ENCODE measurements at regions not wholly inside any gene's neighbourhood (a gene's known extent, or its start where the extent isn't known, plus 50 kb on each side); places are given as distances from the start of the nearest gene placed in this dataset.

- TF ChIP-seq ZBTB40 (IDR thresholded peaks at IDR 0.05) (no peak), ZBTB40 (CRISPR knock-in tag; IDR thresholded peaks at IDR 0.05) (no peak), ZNF785 (CRISPR knock-in tag; IDR thresholded peaks at IDR 0.05) (no peak), FOXK2 (conservative IDR thresholded peaks at IDR 0.05 in 1 of 2, IDR thresholded peaks at IDR 0.05 in 1 of 2; ENCODE audit: low read depth in 2 of 2) (no peak), ATF6 (CRISPR knock-in tag; IDR thresholded peaks at IDR 0.05) (no peak), RUNX1 (IDR thresholded peaks at IDR 0.05; ENCODE audit: low read depth) (no peak), JUNB (CRISPR knock-in tag; conservative IDR thresholded peaks at IDR 0.05) (no peak), CREBBP (IDR thresholded peaks at IDR 0.05; ENCODE audit: low read depth, low read length) (no peak), MAZ (CRISPR knock-in tag; conservative IDR thresholded peaks at IDR 0.05 in 1 of 2, IDR thresholded peaks at IDR 0.05 in 1 of 2) (no peak), ZC3H8 (IDR thresholded peaks at IDR 0.05) (no peak), ERF (CRISPR knock-in tag; IDR thresholded peaks at IDR 0.05) (no peak), ZSCAN29 (IDR thresholded peaks at IDR 0.05) (no peak), CBX8 (IDR thresholded peaks at IDR 0.05; ENCODE audit: borderline replicate concordance, extremely low read depth, low read depth, low read length, poor library complexity, severe bottlenecking) (no peak), ELK1 (CRISPR knock-in tag; IDR thresholded peaks at IDR 0.05) (no peak)
Measured at GRCh38 chr11:27281740-27282590, 81.0 kb downstream of the CCDC34 start (continued).

All from K562 (cell line).